Loucy (cell line): ENCODE measurements at regions not wholly inside any gene's neighbourhood (a gene's known extent, or its start where the extent isn't known, plus 50 kb on each side); places are given as distances from the start of the nearest gene placed in this dataset.
A peak's percentile ranks its signal among the peaks of the same experiment; 100 is the strongest.

ENCODE experiments used
- H2AFZ ChIP-seq: fragments of 200-600 bp; sonication (generic); 2 replicates; pipeline ENCODE4 v1.6.0; 2016; ENCODE audit warnings: antibody characterized with exemption, mild to moderate bottlenecking, low read length, moderate library complexity
- H3F3A ChIP-seq: fragments of 200-600 bp; 2 replicates; pipeline ENCODE4 v1.6.0; 2016; ENCODE audit warnings: antibody characterized with exemption, low read depth, mild to moderate bottlenecking
- H3K27me3 ChIP-seq: fragments of 200-600 bp; sonication (generic); 2 replicates; pipeline ENCODE4 v1.6.1; 2014; ENCODE audit warnings: low read length, mild to moderate bottlenecking; ENCODE audit not compliant: insufficient read depth, poor library complexity, severe bottlenecking
- H3K36me3 ChIP-seq: fragments of 200-600 bp; sonication (generic); 2 replicates; pipeline ENCODE4 v1.6.1; 2016; ENCODE audit warnings: low read length; ENCODE audit not compliant: insufficient read depth
- H3K4me1 ChIP-seq: fragments of 200-600 bp; sonication (generic); 2 replicates; pipeline ENCODE4 v1.5.1; 2014; ENCODE audit warnings: low read length, mild to moderate bottlenecking; ENCODE audit not compliant: insufficient read depth, poor library complexity, severe bottlenecking
- H3K4me2 ChIP-seq: fragments of 200-600 bp; sonication (generic); 2 replicates; pipeline ENCODE4 v1.6.0; 2014; ENCODE audit warnings: antibody characterized with exemption, low read length, low read depth, mild to moderate bottlenecking; ENCODE audit not compliant: poor library complexity, severe bottlenecking
- H3K4me3 ChIP-seq: fragments of 200-600 bp; sonication (generic); 2 replicates; pipeline ENCODE4 v1.5.1; 2014; ENCODE audit warnings: low read length, mild to moderate bottlenecking, mixed read lengths; ENCODE audit not compliant: poor library complexity, severe bottlenecking
- H3K79me2 ChIP-seq: fragments of 200-600 bp; sonication (generic); 2 replicates; pipeline ENCODE4 v1.6.1; 2014; ENCODE audit warnings: low read length; ENCODE audit not compliant: insufficient read depth
- H3K9ac ChIP-seq: fragments of 200-600 bp; sonication (generic); 2 replicates; pipeline ENCODE4 v1.6.0; 2014; ENCODE audit warnings: mild to moderate bottlenecking, low read depth, low read length, moderate library complexity; ENCODE audit not compliant: poor library complexity, severe bottlenecking
- H3K9me2 ChIP-seq: fragments of 200-600 bp; sonication (generic); replicated peaks from 2 replicates; pipeline ENCODE4 v1.6.1; 2016; ENCODE audit warnings: low read depth, low read length, mixed read lengths
- H3K9me3 ChIP-seq: fragments of 200-600 bp; sonication (generic); 2 replicates; pipeline ENCODE4 v1.6.1; 2014; ENCODE audit warnings: mild to moderate bottlenecking, antibody characterized with exemption, low read length, low read depth; ENCODE audit not compliant: insufficient read depth
- H4K20me1 ChIP-seq: fragments of 200-600 bp; sonication (generic); 2 replicates; pipeline ENCODE4 v1.6.0; 2014; ENCODE audit warnings: antibody characterized with exemption, low read length, mild to moderate bottlenecking; ENCODE audit not compliant: insufficient read depth, poor library complexity, severe bottlenecking
- CTCF ChIP-seq: fragments of 200-600 bp; sonication (generic); conservative IDR thresholded peaks from 2 replicates; pipeline ENCODE4 v1.5.1; 2014; ENCODE audit warnings: mild to moderate bottlenecking, antibody characterized with exemption, low read length
- EZH2phosphoT487 ChIP-seq: fragments of 200-600 bp; IDR thresholded peaks from 2 replicates; pipeline ENCODE4 v1.6.1; 2018; ENCODE audit warnings: antibody characterized with exemption, mild to moderate bottlenecking, moderate library complexity, borderline replicate concordance

DNA sequence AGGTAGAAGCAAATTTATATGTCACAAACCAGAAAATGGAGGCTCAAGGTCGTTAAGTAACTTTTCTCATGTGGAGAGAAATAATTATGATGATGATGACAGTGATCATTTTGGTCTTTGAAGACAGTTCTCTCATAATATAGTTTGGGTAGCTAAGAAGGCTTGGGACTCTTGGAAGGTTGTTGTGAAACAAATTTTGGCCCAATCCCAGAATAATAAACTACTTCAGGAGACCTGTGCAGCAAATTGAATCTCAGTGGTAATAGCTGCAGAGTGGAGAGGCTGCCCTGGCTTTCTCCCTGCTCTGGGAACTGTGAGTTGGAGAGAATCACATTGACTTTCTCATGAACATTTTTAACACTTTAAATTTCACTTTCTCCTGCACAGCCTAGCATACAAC lies 217.2 kb upstream of the BOD1L1 start:
- Histone ChIP-seq H3K27me3 (no peaks in the 10 kb centered on the region), H3K9ac (no peak overlapping the region), H2AFZ (no peak overlapping the region), H3K4me1 (no peaks in the 10 kb centered on the region), H3K9me3 (no peaks in the 10 kb centered on the region), H3K79me2 (no peaks in the 10 kb centered on the region), H3K4me2 (no peak overlapping the region), H3K4me3 (no peak overlapping the region), H4K20me1 (no peaks in the 10 kb centered on the region), H3K9me2 (no peaks in the 10 kb centered on the region), H3F3A (no peaks in the 10 kb centered on the region), H3K36me3 (no peaks in the 10 kb centered on the region)
- TF ChIP-seq CTCF (no peak), EZH2phosphoT487 (no peak)

- Histone ChIP-seq H3K79me2 (no peaks in the 10 kb centered on the region), H2AFZ (peak overlapping the region; percentile 48), H4K20me1 (no peaks in the 10 kb centered on the region), H3K4me2 (no peak overlapping the region), H3K9me2 (no peaks in the 10 kb centered on the region), H3K9me3 (no peaks in the 10 kb centered on the region), H3K9ac (no peak overlapping the region), H3K4me3 (no peak overlapping the region), H3K4me1 (no peaks in the 10 kb centered on the region), H3F3A (no peaks in the 10 kb centered on the region), H3K36me3 (no peaks in the 10 kb centered on the region), H3K27me3 (no peaks in the 10 kb centered on the region)
- TF ChIP-seq EZH2phosphoT487 (no peak), CTCF (no peak)
These were observed 222.3 kb upstream of the BOD1L1 start for GRCh38 chr4:13849778-13850177.

- Histone ChIP-seq H3K4me2 (no peak overlapping the region), H3F3A (no peaks in the 10 kb centered on the region), H3K9ac (no peak overlapping the region), H2AFZ (no peak overlapping the region), H3K9me2 (no peaks in the 10 kb centered on the region), H3K27me3 (no peaks in the 10 kb centered on the region), H3K4me1 (no peaks in the 10 kb centered on the region), H3K4me3 (no peak overlapping the region), H3K79me2 (no peaks in the 10 kb centered on the region), H3K9me3 (no peaks in the 10 kb centered on the region), H4K20me1 (no peaks in the 10 kb centered on the region), H3K36me3 (no peaks in the 10 kb centered on the region)
- TF ChIP-seq CTCF (no peak), EZH2phosphoT487 (no peak)
These were observed 223.8 kb upstream of the BOD1L1 start for GRCh38 chr4:13851085-13851940.
